ENCODE measurements at regions not wholly inside any gene's neighbourhood (a gene's known extent, or its start where the extent isn't known, plus 50 kb on each side); places are given as distances from the start of the nearest gene placed in this dataset.
"Not testable (repeated sequence)": the region's sequence is repeated elsewhere in the genome, so short reads cannot be mapped to it uniquely, and the experiment has no call there.

DNA sequence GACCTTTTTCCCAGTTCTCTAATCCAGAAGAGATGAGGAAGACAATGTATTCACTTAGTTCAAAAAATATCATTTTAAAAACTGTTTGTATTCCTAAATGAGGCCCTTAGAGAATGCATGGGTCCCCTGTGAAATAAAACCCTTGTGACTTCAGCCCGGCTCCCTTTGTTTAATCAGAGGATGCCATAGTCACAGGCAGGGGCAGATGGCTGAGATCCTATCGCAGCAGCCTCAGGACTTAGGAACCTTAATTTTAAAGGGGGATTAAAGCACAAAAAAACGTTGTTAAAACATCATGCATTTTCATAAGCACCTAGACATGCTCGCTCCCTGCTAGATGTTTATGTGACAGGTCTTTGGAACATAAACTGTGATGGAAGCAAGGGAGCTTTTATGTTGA is 176.6 kb downstream of the IL20RB start:
- Histone ChIP-seq H3K4me3 (ENCODE audit: low read depth, low read length) (no peak overlapping the region), H3K36me3 (ENCODE audit: control insufficient read depth, insufficient read depth, low read length) (no peaks in the 10 kb centered on the region), H3K27me3 (ENCODE audit: control insufficient read depth, insufficient read depth, low read length) (peaks cover 2% of the 10 kb centered on the region; the same call in 1 of the 2 replicates)
- TF ChIP-seq, protein P1, sequence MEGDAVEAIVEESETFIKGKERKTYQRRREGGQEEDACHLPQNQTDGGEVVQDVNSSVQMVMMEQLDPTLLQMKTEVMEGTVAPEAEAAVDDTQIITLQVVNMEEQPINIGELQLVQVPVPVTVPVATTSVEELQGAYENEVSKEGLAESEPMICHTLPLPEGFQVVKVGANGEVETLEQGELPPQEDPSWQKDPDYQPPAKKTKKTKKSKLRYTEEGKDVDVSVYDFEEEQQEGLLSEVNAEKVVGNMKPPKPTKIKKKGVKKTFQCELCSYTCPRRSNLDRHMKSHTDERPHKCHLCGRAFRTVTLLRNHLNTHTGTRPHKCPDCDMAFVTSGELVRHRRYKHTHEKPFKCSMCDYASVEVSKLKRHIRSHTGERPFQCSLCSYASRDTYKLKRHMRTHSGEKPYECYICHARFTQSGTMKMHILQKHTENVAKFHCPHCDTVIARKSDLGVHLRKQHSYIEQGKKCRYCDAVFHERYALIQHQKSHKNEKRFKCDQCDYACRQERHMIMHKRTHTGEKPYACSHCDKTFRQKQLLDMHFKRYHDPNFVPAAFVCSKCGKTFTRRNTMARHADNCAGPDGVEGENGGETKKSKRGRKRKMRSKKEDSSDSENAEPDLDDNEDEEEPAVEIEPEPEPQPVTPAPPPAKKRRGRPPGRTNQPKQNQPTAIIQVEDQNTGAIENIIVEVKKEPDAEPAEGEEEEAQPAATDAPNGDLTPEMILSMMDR (IDR thresholded peaks at IDR 0.05; ENCODE audit: insufficient read depth, low read depth, low read length): no peak
- ChIA-PET CTCF (interaction anchor here (0.8 kb wide), 2 partner anchors 52 to 102 kb away, joined by 3 to 5 read pairs; no protein-coding TSS in a partner anchor), POLR2A (no interaction called here)
- DNase-seq (ENCODE audit: low read depth): no peak

DNA sequence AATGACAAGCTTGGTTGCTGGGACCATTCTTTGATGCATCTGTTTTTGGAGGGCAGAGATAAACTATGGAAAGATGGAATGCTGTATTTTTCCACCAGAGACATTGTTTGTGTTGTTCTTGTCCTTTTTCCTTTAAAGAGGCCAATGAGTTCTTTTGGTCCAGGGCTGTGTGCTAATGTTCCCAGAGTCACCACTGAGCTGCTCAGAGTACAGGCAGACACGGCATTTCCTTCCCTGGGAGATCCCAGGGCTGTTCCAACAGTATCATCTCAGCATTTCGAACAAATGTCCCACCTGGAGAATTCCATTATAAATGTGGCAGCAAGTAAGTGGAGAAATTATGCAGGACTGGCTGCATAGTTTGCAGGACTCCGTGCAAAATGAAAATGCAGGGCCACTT is 190.6 kb downstream of the IL20RB start:
- H3K4me3 ChIP-seq (ENCODE audit: low read depth, low read length): no peak overlapping the region
- DNase-seq (ENCODE audit: low read depth): no peak
- TF ChIP-seq, protein P1 (IDR thresholded peaks at IDR 0.05; ENCODE audit: insufficient read depth, low read depth, low read length): no peak
- CTCF ChIA-PET: no interaction called here
- no peaks in the 10 kb centered on the region for H3K36me3 ChIP-seq (ENCODE audit: control insufficient read depth, insufficient read depth, low read length)
- POLR2A ChIA-PET: no interaction called here
- H3K27me3 ChIP-seq (ENCODE audit: control insufficient read depth, insufficient read depth, low read length): no peaks in the 10 kb centered on the region

DNA sequence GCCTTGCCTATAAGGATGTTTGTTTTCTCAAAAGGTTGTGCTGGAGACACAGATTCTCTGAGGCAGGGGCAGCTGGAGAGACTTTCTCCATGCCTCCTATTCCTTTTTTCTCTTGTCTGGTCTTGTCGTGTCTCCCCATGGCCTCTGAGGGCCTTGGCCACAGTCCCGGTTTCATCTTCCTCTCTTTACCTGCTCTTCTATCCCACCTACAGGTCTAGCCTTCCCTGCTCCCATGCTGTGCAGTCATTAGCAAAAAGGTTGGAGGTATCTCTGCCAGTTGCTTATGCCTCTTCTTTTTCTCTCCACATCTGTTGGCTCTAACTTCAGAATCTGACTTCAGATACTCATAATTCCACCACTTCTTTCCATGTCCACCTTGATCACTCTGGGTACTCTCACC is 191.1 kb downstream of the IL20RB start:
- Histone ChIP-seq H3K36me3 (ENCODE audit: control insufficient read depth, insufficient read depth, low read length) (no peaks in the 10 kb centered on the region), H3K27me3 (ENCODE audit: control insufficient read depth, insufficient read depth, low read length) (no peaks in the 10 kb centered on the region), H3K4me3 (ENCODE audit: low read depth, low read length) (no peak overlapping the region)
- ChIA-PET CTCF (no interaction called here), POLR2A (no interaction called here)
- DNase-seq (ENCODE audit: low read depth): no peak
- TF ChIP-seq, protein P1 (IDR thresholded peaks at IDR 0.05; ENCODE audit: insufficient read depth, low read depth, low read length): no peak

DNA sequence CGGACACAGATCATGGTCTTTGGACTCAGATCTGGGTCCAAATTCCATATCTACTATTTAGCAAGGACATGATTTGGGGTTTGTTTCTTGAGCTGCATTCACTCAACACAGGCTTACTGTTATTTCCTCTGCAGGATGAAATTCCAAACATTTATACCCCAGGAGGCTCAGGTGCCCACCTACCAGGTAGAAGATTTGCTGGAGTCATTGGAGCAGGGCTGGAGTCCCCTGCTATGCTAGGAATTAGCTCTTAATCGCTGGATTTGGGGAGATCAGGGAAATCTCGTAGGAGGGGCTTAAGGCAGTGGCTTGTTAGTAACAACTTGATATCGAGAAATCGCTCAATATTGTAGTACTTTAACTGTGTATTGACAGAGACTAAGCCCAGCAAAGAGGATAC is 193.0 kb downstream of the IL20RB start:
- no peaks in the 10 kb centered on the region for H3K27me3 ChIP-seq (ENCODE audit: control insufficient read depth, insufficient read depth, low read length)
- ChIA-PET CTCF (no interaction called here), POLR2A (no interaction called here)
- no peak overlapping the region for H3K4me3 ChIP-seq (ENCODE audit: low read depth, low read length)
- no peaks in the 10 kb centered on the region for H3K36me3 ChIP-seq (ENCODE audit: control insufficient read depth, insufficient read depth, low read length)
- TF ChIP-seq, protein P1 (IDR thresholded peaks at IDR 0.05; ENCODE audit: insufficient read depth, low read depth, low read length): no peak
- no peak for DNase-seq (ENCODE audit: low read depth)

DNA sequence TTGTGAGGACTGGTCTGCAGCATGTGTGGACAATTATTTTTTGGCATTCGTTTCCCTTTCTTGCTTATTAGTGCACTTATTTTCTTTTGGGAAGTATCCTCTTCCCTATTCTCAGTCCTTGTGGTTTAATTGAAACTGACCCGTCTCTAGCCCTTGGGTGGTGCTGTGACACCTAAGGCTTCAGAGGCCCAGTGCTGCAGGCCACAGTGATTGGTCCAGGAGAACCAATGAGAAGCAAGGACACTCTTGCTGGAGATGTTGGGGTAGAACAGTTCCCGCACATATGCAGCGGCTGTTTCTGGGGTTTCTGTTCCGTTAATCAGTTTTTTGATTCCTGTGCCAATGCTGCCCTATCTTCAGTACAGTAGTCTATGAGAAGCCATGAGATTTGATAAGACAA is 195.3 kb downstream of the IL20RB start:
- H3K36me3 ChIP-seq (ENCODE audit: control insufficient read depth, insufficient read depth, low read length); CTCF ChIA-PET; DNase-seq (ENCODE audit: low read depth); POLR2A ChIA-PET; H3K4me3 ChIP-seq (ENCODE audit: low read depth, low read length); H3K27me3 ChIP-seq (ENCODE audit: control insufficient read depth, insufficient read depth, low read length): not testable (repeated sequence)

DNA sequence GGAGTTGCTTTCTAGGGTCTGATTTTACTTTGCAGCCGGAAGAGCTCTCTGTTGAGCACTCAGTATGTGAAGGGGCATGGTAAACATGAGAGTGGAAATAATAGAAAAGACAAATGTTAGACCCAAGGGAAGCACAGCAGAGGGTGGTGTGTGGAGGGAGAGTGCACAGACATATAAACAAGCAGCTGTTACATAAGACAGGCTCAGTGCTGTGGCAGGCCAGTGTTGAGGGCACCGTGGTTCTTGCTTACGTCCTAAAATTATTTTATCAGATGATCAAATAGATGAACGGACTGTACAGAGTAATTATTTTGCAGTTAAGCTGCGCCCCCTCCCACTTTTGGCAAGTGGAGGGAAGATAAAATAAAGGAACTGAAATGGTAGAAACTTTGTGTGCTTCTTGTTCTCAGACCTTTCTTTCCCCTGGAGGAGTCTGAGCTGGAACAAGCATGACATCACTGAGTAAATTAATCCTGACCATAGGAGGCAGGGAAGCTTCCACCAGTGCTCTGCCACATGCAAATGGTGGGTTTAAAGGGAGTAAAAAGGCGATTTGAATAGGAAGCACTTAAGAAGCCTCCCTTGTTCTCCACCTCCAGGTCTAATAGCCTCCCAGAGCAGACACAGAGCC is 205.6 kb downstream of the IL20RB start:
- TF ChIP-seq, protein P1 (IDR thresholded peaks at IDR 0.05; ENCODE audit: insufficient read depth, low read depth, low read length): no peak
- ChIA-PET POLR2A (no interaction called here), CTCF (no interaction called here)
- Histone ChIP-seq H3K27me3 (ENCODE audit: control insufficient read depth, insufficient read depth, low read length) (no peaks in the 10 kb centered on the region), H3K36me3 (ENCODE audit: control insufficient read depth, insufficient read depth, low read length) (no peaks in the 10 kb centered on the region), H3K4me3 (ENCODE audit: low read depth, low read length) (no peak overlapping the region)
- DNase-seq (ENCODE audit: low read depth): no peak
